H9 (cell line): ENCODE measurements at regions not wholly inside any gene's neighbourhood (a gene's known extent, or its start where the extent isn't known, plus 50 kb on each side); places are given as distances from the start of the nearest gene placed in this dataset.

Source experiments
- DNase-seq: peaks from one replicate; pipeline ENCODE4 v3.0.0-alpha.2; 2017
- H2AFZ ChIP-seq: one replicate; pipeline ENCODE4 v1.6.1; 2013; ENCODE audit warnings: mild to moderate bottlenecking, low read length, control low read depth, moderate library complexity
- H2AK5ac ChIP-seq: 2 replicates; pipeline ENCODE4 v1.6.1; 2013; ENCODE audit warnings: low read length, control low read depth, mixed read lengths; ENCODE audit not compliant: insufficient read length
- H2BK120ac ChIP-seq: one replicate; pipeline ENCODE4 v1.6.1; 2013; ENCODE audit warnings: low read depth, mild to moderate bottlenecking, low read length, control low read depth, inconsistent platforms; ENCODE audit not compliant: poor library complexity, severe bottlenecking
- H2BK12ac ChIP-seq: 2 replicates; pipeline ENCODE4 v1.6.1; 2013; ENCODE audit warnings: low read length, control low read depth, mixed read lengths, low read depth; ENCODE audit not compliant: insufficient read length
- H2BK15ac ChIP-seq: 2 replicates; pipeline ENCODE4 v1.6.1; 2013; ENCODE audit warnings: low read depth, low read length, control low read depth
- H2BK20ac ChIP-seq: one replicate; pipeline ENCODE4 v1.6.1; 2013; ENCODE audit warnings: low read depth, mild to moderate bottlenecking, low read length, control low read depth, inconsistent platforms; ENCODE audit not compliant: poor library complexity, severe bottlenecking
- H2BK5ac ChIP-seq: 2 replicates; pipeline ENCODE4 v1.6.1; 2013; ENCODE audit warnings: low read length, control low read depth, mixed read lengths; ENCODE audit not compliant: insufficient read length
- H3K14ac ChIP-seq: 2 replicates; pipeline ENCODE4 v1.6.1; 2013; ENCODE audit warnings: low read length, control low read depth; ENCODE audit not compliant: insufficient read depth
- H3K18ac ChIP-seq: 2 replicates; pipeline ENCODE4 v1.6.1; 2013; ENCODE audit warnings: low read depth, mild to moderate bottlenecking, mixed read lengths, low read length, control low read depth; ENCODE audit not compliant: insufficient read length
- H3K23ac ChIP-seq: 2 replicates; pipeline ENCODE4 v1.6.1; 2013; ENCODE audit warnings: low read length, control low read depth, mixed read lengths, low read depth; ENCODE audit not compliant: insufficient read length
- H3K23me2 ChIP-seq: 2 replicates; pipeline ENCODE4 v1.6.1; 2013; ENCODE audit warnings: low read depth, mild to moderate bottlenecking, mixed read lengths, low read length, control low read depth; ENCODE audit not compliant: insufficient read length, poor library complexity, severe bottlenecking
- H3K27ac ChIP-seq: 2 replicates; pipeline ENCODE4 v1.5.1; 2013; ENCODE audit warnings: low read length, control low read depth, mixed read lengths, low read depth; ENCODE audit not compliant: insufficient read length
- H3K27me3 ChIP-seq: 2 replicates; pipeline ENCODE4 v1.6.1; 2013; ENCODE audit warnings: low read length, control low read depth, inconsistent platforms; ENCODE audit not compliant: insufficient read depth
- H3K4ac ChIP-seq: 2 replicates; pipeline ENCODE4 v1.6.1; 2013; ENCODE audit warnings: low read depth, mild to moderate bottlenecking, control low read depth, inconsistent platforms, low read length, moderate library complexity
- H3K4me1 ChIP-seq: 2 replicates; pipeline ENCODE4 v1.6.1; 2013; ENCODE audit warnings: low read length, control low read depth, inconsistent platforms; ENCODE audit not compliant: insufficient read depth
- H3K4me2 ChIP-seq: 2 replicates; pipeline ENCODE4 v1.6.1; 2013; ENCODE audit warnings: low read length, control low read depth, mixed read lengths; ENCODE audit not compliant: insufficient read length, insufficient read depth
- H3K56ac ChIP-seq: 2 replicates; pipeline ENCODE4 v1.6.1; 2013; ENCODE audit warnings: low read depth, mild to moderate bottlenecking, mixed read lengths, low read length, control low read depth; ENCODE audit not compliant: insufficient read length
- H3K79me1 ChIP-seq: 2 replicates; pipeline ENCODE4 v1.6.1; 2013; ENCODE audit warnings: low read depth, mild to moderate bottlenecking, moderate library complexity, low read length, control low read depth, inconsistent platforms; ENCODE audit not compliant: insufficient read depth, poor library complexity, severe bottlenecking
- H3K79me2 ChIP-seq: 2 replicates; pipeline ENCODE4 v1.6.1; 2013; ENCODE audit warnings: low read length, control low read depth, inconsistent platforms; ENCODE audit not compliant: insufficient read depth
- H3K9ac ChIP-seq: 2 replicates; pipeline ENCODE4 v1.6.1; 2013; ENCODE audit warnings: low read length, control low read depth, mixed read lengths; ENCODE audit not compliant: insufficient read length; ENCODE audit errors: extremely low read depth
- H3K9me3 ChIP-seq: one replicate; pipeline ENCODE4 v1.6.1; 2013; ENCODE audit warnings: low read depth, low read length, inconsistent platforms; ENCODE audit not compliant: control insufficient read depth
- H3T11ph ChIP-seq: one replicate; pipeline ENCODE4 v1.6.1; 2013; ENCODE audit warnings: mild to moderate bottlenecking, low read length, control low read depth, inconsistent platforms
- H4K20me1 ChIP-seq: one replicate; pipeline ENCODE4 v1.6.1; 2013; ENCODE audit not compliant: control insufficient read depth, insufficient read length, insufficient read depth
- H4K5ac ChIP-seq: 2 replicates; pipeline ENCODE4 v1.6.1; 2013; ENCODE audit warnings: low read depth, mild to moderate bottlenecking, mixed read lengths, low read length, control low read depth; ENCODE audit not compliant: insufficient read length
- H4K8ac ChIP-seq: replicated peaks from 2 replicates; pipeline ENCODE4 v1.6.1; 2013; ENCODE audit warnings: low read length, control low read depth, mixed read lengths, low read depth; ENCODE audit not compliant: insufficient read length
- H4K91ac ChIP-seq: 2 replicates; pipeline ENCODE4 v1.6.1; 2013; ENCODE audit warnings: low read depth, mild to moderate bottlenecking, moderate library complexity, mixed read lengths, low read length, control low read depth; ENCODE audit not compliant: insufficient read length
- H3K27ac Mint-ChIP-seq, 3 experiments: 2 replicates in 2 of 3; 3 replicates in 1 of 3; pipeline ENCODE4 v1.8.0; 2020 to 2021; ENCODE audit warnings: mixed read lengths in 3 of 3, mild to moderate bottlenecking in 1 of 3, moderate library complexity in 1 of 3
- H3K27me3 Mint-ChIP-seq: 2 replicates; pipeline ENCODE4 v1.8.0; 2021; ENCODE audit warnings: low read depth, mild to moderate bottlenecking, moderate library complexity, mixed read lengths
- H3K36me3 Mint-ChIP-seq, 3 experiments: 2 replicates in 2 of 3; 3 replicates in 1 of 3; pipeline ENCODE4 v1.8.0; 2020 to 2021; ENCODE audit warnings: low read depth in 3 of 3, mixed read lengths in 3 of 3; ENCODE audit not compliant: insufficient read depth in 1 of 3
- H3K4me1 Mint-ChIP-seq, 2 experiments: 2 replicates each; pipeline ENCODE4 v1.8.0; 2020; ENCODE audit warnings: mixed read lengths in 2 of 2
- H3K4me3 Mint-ChIP-seq, 2 experiments: 2 replicates in 1 of 2; 3 replicates in 1 of 2; pipeline ENCODE4 v1.8.0; 2020 to 2021; ENCODE audit warnings: mild to moderate bottlenecking in 2 of 2, mixed read lengths in 2 of 2, moderate library complexity in 1 of 2
- H3K9me3 Mint-ChIP-seq, 2 experiments: 2 replicates in 1 of 2; 3 replicates in 1 of 2; pipeline ENCODE4 v1.8.0; 2020; ENCODE audit warnings: mild to moderate bottlenecking in 2 of 2, mixed read lengths in 2 of 2, moderate library complexity in 1 of 2
- CTCF ChIP-seq: fragments of 200-600 bp; sonication (generic); conservative IDR thresholded peaks from 3 replicates; pipeline ENCODE4 v1.8.0; 2021; ENCODE audit warnings: antibody characterized with exemption, mild to moderate bottlenecking
- WGBS: extraction: QIAGEN DNeasy Blood & Tissue Kit; methylation state at CpG from one replicate; pipeline ENCODE4 v1.1.7; 2013; ENCODE audit warnings: missing lambda C conversion rate, low lambda C conversion rate, mixed read lengths; ENCODE audit not compliant: insufficient read length; ENCODE audit errors: extremely low coverage; 5-methylcytosine and 5-hydroxymethylcytosine counted together

GRCh38 chr7:114857605-114858004 lies 64.3 kb upstream of the MDFIC start:
- no peaks in the 10 kb centered on the region for H3K9me3 Mint-ChIP-seq
- H2AK5ac ChIP-seq, result no peak overlapping the region
- H3K9ac ChIP-seq, result no peak overlapping the region
- no peak overlapping the region for H2BK120ac ChIP-seq
- H2BK12ac ChIP-seq, result no peak overlapping the region
- H3K27ac ChIP-seq, result no peak overlapping the region
- no peak overlapping the region for H2AFZ ChIP-seq
- no peak overlapping the region for H3T11ph ChIP-seq
- H3K56ac ChIP-seq, result no peak overlapping the region
- H3K18ac ChIP-seq, result no peak overlapping the region
- no peak overlapping the region for H3K4me2 ChIP-seq
- no peak overlapping the region for H4K91ac ChIP-seq
- no peak overlapping the region for H4K5ac ChIP-seq
- no peaks in the 10 kb centered on the region for H3K79me2 ChIP-seq
- no peak overlapping the region for H3K27ac Mint-ChIP-seq
- no peaks in the 10 kb centered on the region for H3K36me3 Mint-ChIP-seq
- no peaks in the 10 kb centered on the region for H3K27me3 ChIP-seq
- H3K79me1 ChIP-seq, result no peaks in the 10 kb centered on the region
- TF ChIP-seq CTCF, result no peak
- H3K9me3 ChIP-seq, result no peaks in the 10 kb centered on the region
- peaks cover 13 to 27% of the 10 kb centered on the region in 2 experiments for H3K4me1 Mint-ChIP-seq
- H3K14ac ChIP-seq, result no peak overlapping the region
- H3K4ac ChIP-seq, result no peak overlapping the region
- H3K4me1 ChIP-seq, result peaks cover 4% of the 10 kb centered on the region
- H2BK5ac ChIP-seq, result no peak overlapping the region
- H3K27me3 Mint-ChIP-seq, result no peaks in the 10 kb centered on the region
- no peak overlapping the region for H3K4me3 Mint-ChIP-seq
- H4K20me1 ChIP-seq, result no peaks in the 10 kb centered on the region
- no peak overlapping the region for H2BK15ac ChIP-seq
- H2BK20ac ChIP-seq, result no peak overlapping the region
- H4K8ac ChIP-seq, result no peak overlapping the region
- DNase-seq, result no peak
- no CpG with 5 or more reads among the region's 1 CpG for WGBS
- no peaks in the 10 kb centered on the region for H3K23me2 ChIP-seq
- H3K23ac ChIP-seq, result no peak overlapping the region
